ENCODE measurements at regions not wholly inside any gene's neighbourhood (a gene's known extent, or its start where the extent isn't known, plus 50 kb on each side); places are given as distances from the start of the nearest gene placed in this dataset.

DNA sequence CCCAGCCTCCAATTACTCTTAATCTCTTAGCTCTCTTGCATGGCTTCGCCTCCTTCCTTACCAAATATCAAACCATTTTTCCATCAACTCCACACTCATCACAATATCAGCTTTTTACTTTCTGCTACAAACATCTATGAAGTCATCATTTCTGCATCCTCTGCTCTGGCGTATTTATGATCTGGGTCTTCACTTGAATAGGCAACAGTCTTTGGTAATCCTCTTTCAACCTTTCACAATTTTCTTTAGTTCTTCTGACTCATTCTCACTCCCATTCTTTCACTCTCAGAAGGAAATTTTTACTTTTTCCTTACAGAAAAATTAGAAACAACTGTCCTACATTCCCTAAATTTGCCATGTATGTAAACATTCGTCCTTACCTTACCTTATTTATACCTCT, 522.4 kb downstream of the HDGFL1 start:
- TF ChIP-seq, protein P1, sequence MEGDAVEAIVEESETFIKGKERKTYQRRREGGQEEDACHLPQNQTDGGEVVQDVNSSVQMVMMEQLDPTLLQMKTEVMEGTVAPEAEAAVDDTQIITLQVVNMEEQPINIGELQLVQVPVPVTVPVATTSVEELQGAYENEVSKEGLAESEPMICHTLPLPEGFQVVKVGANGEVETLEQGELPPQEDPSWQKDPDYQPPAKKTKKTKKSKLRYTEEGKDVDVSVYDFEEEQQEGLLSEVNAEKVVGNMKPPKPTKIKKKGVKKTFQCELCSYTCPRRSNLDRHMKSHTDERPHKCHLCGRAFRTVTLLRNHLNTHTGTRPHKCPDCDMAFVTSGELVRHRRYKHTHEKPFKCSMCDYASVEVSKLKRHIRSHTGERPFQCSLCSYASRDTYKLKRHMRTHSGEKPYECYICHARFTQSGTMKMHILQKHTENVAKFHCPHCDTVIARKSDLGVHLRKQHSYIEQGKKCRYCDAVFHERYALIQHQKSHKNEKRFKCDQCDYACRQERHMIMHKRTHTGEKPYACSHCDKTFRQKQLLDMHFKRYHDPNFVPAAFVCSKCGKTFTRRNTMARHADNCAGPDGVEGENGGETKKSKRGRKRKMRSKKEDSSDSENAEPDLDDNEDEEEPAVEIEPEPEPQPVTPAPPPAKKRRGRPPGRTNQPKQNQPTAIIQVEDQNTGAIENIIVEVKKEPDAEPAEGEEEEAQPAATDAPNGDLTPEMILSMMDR (IDR thresholded peaks at IDR 0.05) = no peak
- no peak for TF ChIP-seq POLR2A (IDR thresholded peaks at IDR 0.05)
